HepG2 (cell line): ENCODE measurements at regions not wholly inside any gene's neighbourhood (a gene's known extent, or its start where the extent isn't known, plus 50 kb on each side); places are given as distances from the start of the nearest gene placed in this dataset.
"Not testable (repeated sequence)": the region's sequence is repeated elsewhere in the genome, so short reads cannot be mapped to it uniquely, and the experiment has no call there.

Source experiments
- EEA1 ChIP-seq: sonication (generic); formaldehyde crosslinking; IDR thresholded peaks from 2 replicates; pipeline ENCODE4 v1.5.1; 2020; ENCODE audit warnings: mild to moderate bottlenecking, missing genetic modification reagents, borderline replicate concordance
- KLF6 ChIP-seq: IDR thresholded peaks from 2 replicates; pipeline ENCODE4 v1.8.0; 2016; ENCODE audit warnings: missing biosample characterization, missing genetic modification reagents
- NCOR1 ChIP-seq: fragments of 200-600 bp; sonication (generic); IDR thresholded peaks from 2 replicates; pipeline ENCODE4 v1.7.0; 2017; ENCODE audit warnings: antibody characterized with exemption, low read length, borderline replicate concordance
- NFE2L1 ChIP-seq: sonication (generic); formaldehyde crosslinking; IDR thresholded peaks from 2 replicates; pipeline ENCODE4 v1.4.0; 2020; ENCODE audit warnings: missing genetic modification reagents, mild to moderate bottlenecking, borderline replicate concordance
- NFIC ChIP-seq: IDR thresholded peaks from 2 replicates; pipeline ENCODE4 v1.6.1; 2012; ENCODE audit warnings: mild to moderate bottlenecking, low read length, inconsistent platforms
- RAD51 ChIP-seq: fragments of 450-650 bp; IDR thresholded peaks from 2 replicates; pipeline ENCODE4 v1.6.1; 2016; ENCODE audit warnings: borderline replicate concordance
- STAT5B ChIP-seq: sonication (generic); formaldehyde crosslinking; IDR thresholded peaks from 2 replicates; pipeline ENCODE4 v1.4.0; 2020; ENCODE audit warnings: missing genetic modification reagents
- TEAD2 ChIP-seq: sonication (generic); formaldehyde crosslinking; IDR thresholded peaks from 2 replicates; pipeline ENCODE4 v1.9.0; 2021; ENCODE audit warnings: missing genetic modification reagents
- ZNF431 ChIP-seq: sonication (generic); formaldehyde crosslinking; IDR thresholded peaks from 2 replicates; pipeline ENCODE4 v1.9.0; 2022; ENCODE audit warnings: missing genetic modification reagents, low read depth, mild to moderate bottlenecking, borderline replicate concordance
- ZNF788 ChIP-seq: sonication (generic); formaldehyde crosslinking; IDR thresholded peaks from 2 replicates; pipeline ENCODE4 v1.5.0; 2020; ENCODE audit warnings: mild to moderate bottlenecking, missing genetic modification reagents, borderline replicate concordance
- TF ChIP-seq, protein P1 (sequence below): sonication (generic); formaldehyde crosslinking; IDR thresholded peaks from 2 replicates; pipeline ENCODE4 v1.8.1; 2023; ENCODE audit warnings: missing genetic modification reagents, inconsistent platforms, borderline replicate concordance

DNA sequence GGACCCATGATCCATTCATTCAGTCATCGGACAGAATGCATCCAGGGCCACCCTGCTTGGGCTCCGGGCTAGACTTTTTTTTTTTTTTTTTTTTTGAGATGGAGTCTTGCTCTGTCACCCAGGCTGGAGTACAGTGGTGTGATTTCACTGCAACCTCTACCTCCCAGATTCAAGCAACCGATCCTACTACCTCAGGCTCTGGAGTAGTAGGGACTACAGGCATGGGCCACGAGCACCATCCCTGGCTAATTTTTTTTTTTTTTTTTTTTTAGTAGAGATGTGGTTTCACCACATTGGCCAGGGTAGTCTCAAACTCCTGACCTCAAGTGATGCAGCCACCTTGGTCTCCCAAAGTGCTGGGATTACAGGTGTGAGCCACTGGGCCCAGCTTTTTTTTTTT is 65.1 kb downstream of the CCNE1 start:
- not testable (repeated sequence) for TF ChIP-seq ZNF431 (CRISPR knock-in tag); STAT5B; RAD51; NCOR1; TEAD2; EEA1 (CRISPR knock-in tag); ZNF788; KLF6 (CRISPR knock-in tag); NFE2L1 (CRISPR knock-in tag); NFIC
- TF ChIP-seq, protein P1, sequence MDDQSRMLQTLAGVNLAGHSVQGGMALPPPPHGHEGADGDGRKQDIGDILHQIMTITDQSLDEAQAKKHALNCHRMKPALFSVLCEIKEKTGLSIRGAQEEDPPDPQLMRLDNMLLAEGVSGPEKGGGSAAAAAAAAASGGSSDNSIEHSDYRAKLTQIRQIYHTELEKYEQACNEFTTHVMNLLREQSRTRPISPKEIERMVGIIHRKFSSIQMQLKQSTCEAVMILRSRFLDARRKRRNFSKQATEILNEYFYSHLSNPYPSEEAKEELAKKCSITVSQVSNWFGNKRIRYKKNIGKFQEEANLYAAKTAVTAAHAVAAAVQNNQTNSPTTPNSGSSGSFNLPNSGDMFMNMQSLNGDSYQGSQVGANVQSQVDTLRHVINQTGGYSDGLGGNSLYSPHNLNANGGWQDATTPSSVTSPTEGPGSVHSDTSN = not testable (repeated sequence)
